ENCODE measurements at regions not wholly inside any gene's neighbourhood (a gene's known extent, or its start where the extent isn't known, plus 50 kb on each side); places are given as distances from the start of the nearest gene placed in this dataset.

GRCh38 chr5:113922343-113922742 lies 408.8 kb downstream of the YTHDC2 start:
- TF ChIP-seq CTCF (IDR thresholded peaks at IDR 0.05 in 2 of 3, conservative IDR thresholded peaks at IDR 0.05 in 1 of 3; ENCODE audit: borderline replicate concordance in 1 of 3, insufficient read depth in 1 of 3, low read depth in 2 of 3, low read length in 2 of 3) (no peak), SP1 (IDR thresholded peaks at IDR 0.05; ENCODE audit: low read depth) (no peak), SIN3A (IDR thresholded peaks at IDR 0.05; ENCODE audit: low read depth) (no peak), POLR2A (IDR thresholded peaks at IDR 0.05; ENCODE audit: borderline replicate concordance, extremely low read depth, insufficient read depth, insufficient read length) (no peak), ZNF274 (IDR thresholded peaks at IDR 0.05; ENCODE audit: low read depth, low read length) (no peak), EGR1 (IDR thresholded peaks at IDR 0.05; ENCODE audit: low read depth) (no peak), REST (IDR thresholded peaks at IDR 0.05; ENCODE audit: low read depth) (no peak), ATF3 (IDR thresholded peaks at IDR 0.05) (no peak), EZH2phosphoT487 (IDR thresholded peaks at IDR 0.05; ENCODE audit: borderline replicate concordance) (no peak), ZBTB33 (IDR thresholded peaks at IDR 0.05; ENCODE audit: extremely low read depth, insufficient replicate concordance, low read length) (no peak), POLR2AphosphoS5 (IDR thresholded peaks at IDR 0.05; ENCODE audit: low read depth, low read length) (no peak), EZH2 (IDR thresholded peaks at IDR 0.05) (no peak), RAD21 (IDR thresholded peaks at IDR 0.05; ENCODE audit: low read depth) (no peak)
